Activated T-cell treated with anti-CD3 and anti-CD28 coated beads, Interleukin-2, amount 50 U/mL, for 72 hours (primary cell): ENCODE measurements at regions not wholly inside any gene's neighbourhood (a gene's known extent, or its start where the extent isn't known, plus 50 kb on each side); places are given as distances from the start of the nearest gene placed in this dataset.

Experiments
- ATAC-seq, 2 donors: fragments of 150-1000 bp; cut with Tn5 transposase; replicated peaks in 1 of 2; 2 replicates each; pipeline ENCODE4 v1.10.0; 2021; ENCODE audit warnings: moderate library complexity in 2 of 2, mild to moderate bottlenecking in 1 of 2
- DNase-seq, 2 donors: peaks; one replicate each; pipeline ENCODE4 v3.0.0; 2021 to 2022; ENCODE audit warnings: mixed read lengths in 1 of 2
- H3K27ac Mint-ChIP-seq: one replicate; pipeline ENCODE4 v1.8.0; 2022; ENCODE audit warnings: mild to moderate bottlenecking, moderate library complexity, mixed read lengths
- H3K27me3 Mint-ChIP-seq: one replicate; pipeline ENCODE4 v1.8.0; 2022; ENCODE audit warnings: low read depth, mixed read lengths
- H3K36me3 Mint-ChIP-seq, 2 donors: one replicate each; pipeline ENCODE4 v1.8.0; 2022; ENCODE audit warnings: mixed read lengths in 2 of 2, mild to moderate bottlenecking in 1 of 2; ENCODE audit not compliant: insufficient read depth in 2 of 2
- H3K4me1 Mint-ChIP-seq: one replicate; pipeline ENCODE4 v1.8.0; 2022; ENCODE audit warnings: low read depth, mixed read lengths
- H3K4me3 Mint-ChIP-seq, 2 donors: one replicate each; pipeline ENCODE4 v1.8.0; 2022; ENCODE audit warnings: mild to moderate bottlenecking in 2 of 2, mixed read lengths in 2 of 2, moderate library complexity in 2 of 2
- H3K9me3 Mint-ChIP-seq, 2 donors: one replicate each; pipeline ENCODE4 v1.8.0; 2022; ENCODE audit warnings: mixed read lengths in 2 of 2

DNA sequence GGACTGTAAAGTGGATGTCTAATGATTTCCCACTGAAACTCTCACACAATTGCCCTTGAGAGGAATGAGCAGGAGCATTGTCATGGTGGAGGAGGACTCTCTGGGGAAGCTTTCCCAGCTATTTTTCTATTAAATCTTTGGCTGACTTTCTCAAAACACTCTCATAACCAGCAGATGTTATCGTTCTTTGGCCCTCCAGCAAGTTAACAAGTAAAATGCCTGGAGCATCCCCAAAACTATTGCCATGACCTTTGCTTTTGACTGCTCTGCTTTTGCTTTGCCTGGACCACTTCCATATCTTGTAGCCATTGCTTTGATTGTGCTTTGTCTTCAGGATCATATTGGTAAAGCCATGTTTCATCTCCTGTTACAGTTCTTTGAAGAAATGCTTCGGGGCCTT lies 120.2 kb upstream of the PDE5A start:
- no peak overlapping the region for H3K4me3 Mint-ChIP-seq

DNA sequence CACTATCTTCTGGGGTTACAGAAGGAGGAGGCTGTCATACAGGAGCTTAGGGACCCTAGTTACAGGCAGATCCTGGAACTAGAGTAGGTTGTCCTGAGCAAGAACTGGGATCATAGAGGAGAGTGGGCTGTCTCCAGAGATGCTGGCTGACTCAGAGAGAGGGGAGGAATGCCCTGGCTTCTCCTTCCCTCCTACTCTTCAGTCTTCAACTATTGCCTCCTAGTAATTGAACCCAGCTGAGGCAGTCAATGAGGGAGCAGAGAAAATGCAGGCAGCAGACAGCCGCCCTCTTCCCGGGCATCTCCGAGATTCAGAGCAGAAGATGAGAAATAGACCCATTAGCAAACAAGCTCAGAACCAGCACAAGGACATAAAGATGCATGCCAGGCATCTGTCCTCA lies 118.3 kb upstream of the PDE5A start:
- no peaks in the 10 kb centered on the region for H3K36me3 Mint-ChIP-seq
- DNase-seq (no peak), ATAC-seq (no peak)
- no peaks in the 10 kb centered on the region for H3K9me3 Mint-ChIP-seq
- peaks cover 10% of the 10 kb centered on the region for H3K27me3 Mint-ChIP-seq
- H3K4me1 Mint-ChIP-seq, result no peaks in the 10 kb centered on the region
- H3K27ac Mint-ChIP-seq, result no peak overlapping the region
- no peak overlapping the region for H3K4me3 Mint-ChIP-seq

More for the DNA sequence above, 120.2 kb upstream of the PDE5A start:
- Mint-ChIP-seq H3K4me1 (no peaks in the 10 kb centered on the region), H3K36me3 (no peaks in the 10 kb centered on the region), H3K27me3 (peaks cover 10% of the 10 kb centered on the region), H3K27ac (no peak overlapping the region), H3K9me3 (no peaks in the 10 kb centered on the region)
- ATAC-seq, result no peak
- DNase-seq, result no peak

GRCh38 chr4:119745351-119745750 lies 116.7 kb upstream of the PDE5A start:
- H3K36me3 Mint-ChIP-seq, result no peaks in the 10 kb centered on the region
- no peak overlapping the region for H3K27ac Mint-ChIP-seq
- H3K4me3 Mint-ChIP-seq, result no peak overlapping the region
- H3K9me3 Mint-ChIP-seq, result no peaks in the 10 kb centered on the region
- ATAC-seq, result no peak
- H3K4me1 Mint-ChIP-seq, result no peaks in the 10 kb centered on the region
- no peak for DNase-seq
- H3K27me3 Mint-ChIP-seq, result peaks cover 10% of the 10 kb centered on the region

DNA sequence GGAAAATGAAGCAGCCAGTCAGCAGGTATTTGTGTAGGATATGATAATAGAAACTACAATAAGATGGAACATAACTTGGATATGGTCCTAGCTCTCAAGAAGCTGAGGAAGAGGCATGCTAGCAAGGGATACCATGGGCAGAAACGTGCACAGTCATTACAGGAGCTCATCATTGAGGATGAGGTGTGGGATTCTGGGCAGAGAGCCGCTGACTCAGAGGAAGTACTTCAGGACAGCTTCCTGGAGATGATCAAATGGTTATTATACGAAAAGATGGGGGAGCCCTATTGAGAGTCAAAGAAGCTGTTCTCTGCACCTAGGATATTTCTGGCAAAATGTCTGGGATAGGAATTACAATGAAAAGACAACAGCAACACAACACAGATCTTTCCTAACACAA lies 116.0 kb upstream of the PDE5A start:
- ATAC-seq (no peak), DNase-seq (no peak)
- Mint-ChIP-seq H3K4me1 (no peaks in the 10 kb centered on the region), H3K9me3 (no peaks in the 10 kb centered on the region), H3K27me3 (peaks cover 10% of the 10 kb centered on the region), H3K36me3 (no peaks in the 10 kb centered on the region), H3K4me3 (no peak overlapping the region), H3K27ac (no peak overlapping the region)

DNA sequence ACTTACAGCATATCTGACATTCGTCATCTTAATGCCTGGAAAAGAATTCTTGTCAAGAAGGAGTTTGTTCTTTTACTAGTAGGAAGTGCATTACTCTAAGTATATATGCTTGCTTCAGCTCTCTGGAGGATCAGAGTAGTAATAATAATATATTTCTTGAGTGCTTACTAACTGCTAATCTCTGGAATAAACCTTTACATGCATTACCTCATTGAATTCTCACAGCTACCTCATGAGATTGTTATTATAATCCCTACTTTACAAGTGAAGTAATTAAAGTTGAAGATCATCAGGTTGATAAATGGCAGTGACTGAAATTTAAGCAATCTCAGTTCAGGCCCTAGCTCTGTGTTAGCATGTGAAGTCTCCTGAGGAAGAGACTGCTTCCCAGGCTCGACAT lies 115.0 kb upstream of the PDE5A start:
- H3K27me3 Mint-ChIP-seq, result peaks cover 10% of the 10 kb centered on the region
- H3K9me3 Mint-ChIP-seq, result no peaks in the 10 kb centered on the region
- DNase-seq, result no peak
- no peaks in the 10 kb centered on the region for H3K36me3 Mint-ChIP-seq
- H3K27ac Mint-ChIP-seq, result no peak overlapping the region
- H3K4me3 Mint-ChIP-seq, result no peak overlapping the region
- H3K4me1 Mint-ChIP-seq, result no peaks in the 10 kb centered on the region
- ATAC-seq, result no peak

DNA sequence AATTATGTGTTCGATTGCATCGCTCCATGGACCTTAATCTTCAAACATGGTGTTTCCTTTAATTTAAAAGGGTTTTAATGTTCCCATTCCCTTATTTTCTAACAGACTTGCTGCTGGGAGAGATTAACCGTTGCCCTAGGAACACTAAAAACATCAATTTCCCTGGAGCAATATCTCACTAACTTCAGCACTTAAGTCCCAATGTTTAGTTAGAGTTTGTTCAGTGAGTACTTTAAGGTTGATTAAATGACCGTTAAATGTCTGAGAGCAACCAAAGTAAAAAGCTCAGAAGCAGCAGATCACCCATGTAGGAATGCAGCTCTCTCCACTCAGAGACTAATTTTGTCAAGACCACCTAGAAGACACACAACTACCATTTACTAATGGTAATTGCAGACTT lies 111.2 kb upstream of the PDE5A start:
- Mint-ChIP-seq H3K4me1 (no peaks in the 10 kb centered on the region), H3K36me3 (no peaks in the 10 kb centered on the region), H3K4me3 (no peak overlapping the region), H3K27me3 (peaks cover 8% of the 10 kb centered on the region), H3K27ac (no peak overlapping the region), H3K9me3 (no peaks in the 10 kb centered on the region)
- ATAC-seq (no peak), DNase-seq (no peak)

DNA sequence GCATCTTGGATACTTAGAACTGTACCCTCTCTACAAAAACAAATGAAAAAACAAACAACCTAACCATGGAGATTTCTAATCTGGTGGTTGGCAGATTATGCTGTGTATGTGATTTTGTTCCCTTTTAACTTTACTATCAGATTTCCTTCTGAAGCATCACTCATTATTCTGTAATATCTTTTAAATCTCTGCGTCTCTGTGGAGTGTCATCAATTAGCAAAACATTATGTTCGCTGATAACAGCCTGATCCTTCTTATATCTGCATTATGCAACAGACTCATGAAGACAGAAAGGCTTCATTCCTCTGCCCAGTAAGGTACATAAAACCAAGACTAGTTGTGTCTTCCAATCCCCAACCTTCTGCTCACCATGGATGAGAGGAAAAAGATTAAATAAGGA lies 110.3 kb upstream of the PDE5A start:
- no peaks in the 10 kb centered on the region for H3K9me3 Mint-ChIP-seq
- H3K27ac Mint-ChIP-seq, result no peak overlapping the region
- H3K4me3 Mint-ChIP-seq, result no peak overlapping the region
- no peak for DNase-seq
- no peaks in the 10 kb centered on the region for H3K36me3 Mint-ChIP-seq
- no peaks in the 10 kb centered on the region for H3K4me1 Mint-ChIP-seq
- H3K27me3 Mint-ChIP-seq, result peaks cover 4% of the 10 kb centered on the region
- ATAC-seq, result no peak

GRCh38 chr4:119736559-119736958 lies 108.0 kb upstream of the PDE5A start:
- peaks cover 0 to 1% of the 10 kb centered on the region in 2 donors for H3K9me3 Mint-ChIP-seq
- no peak overlapping the region for H3K4me3 Mint-ChIP-seq
- peaks cover 4% of the 10 kb centered on the region for H3K27me3 Mint-ChIP-seq
- H3K4me1 Mint-ChIP-seq, result no peaks in the 10 kb centered on the region
- DNase-seq, result no peak
- H3K27ac Mint-ChIP-seq, result no peak overlapping the region
- no peaks in the 10 kb centered on the region for H3K36me3 Mint-ChIP-seq
- ATAC-seq, result no peak

DNA sequence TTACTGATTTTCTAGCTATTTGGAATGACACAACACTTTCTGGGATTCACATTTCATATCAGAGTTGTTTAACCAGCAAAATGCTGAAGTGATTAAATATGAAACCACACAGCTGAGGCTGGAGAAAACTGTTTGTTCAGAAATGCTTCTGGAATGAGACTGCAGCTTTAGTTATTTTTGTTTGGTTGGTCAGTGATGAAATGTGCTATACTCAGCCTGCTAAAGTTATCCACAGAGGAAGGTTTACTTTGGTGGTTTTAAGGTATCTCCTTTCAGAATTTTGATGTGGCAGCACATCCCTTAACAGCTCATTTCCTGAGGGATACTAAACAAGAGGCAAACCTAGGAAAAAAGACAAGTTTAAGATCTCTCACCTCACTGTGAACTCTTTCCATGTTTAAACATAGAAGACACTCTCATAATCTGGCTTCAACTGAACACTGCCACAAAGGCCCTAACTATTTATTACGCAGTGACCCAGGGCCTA lies 106.6 kb upstream of the PDE5A start:
- ATAC-seq (no peak), DNase-seq (no peak)
- H3K36me3 Mint-ChIP-seq, result no peaks in the 10 kb centered on the region
- H3K4me3 Mint-ChIP-seq, result no peak overlapping the region
- H3K9me3 Mint-ChIP-seq, result peaks cover 0 to 1% of the 10 kb centered on the region in 2 donors
- H3K27me3 Mint-ChIP-seq, result peaks cover 4% of the 10 kb centered on the region
- no peak overlapping the region for H3K27ac Mint-ChIP-seq
- no peaks in the 10 kb centered on the region for H3K4me1 Mint-ChIP-seq

DNA sequence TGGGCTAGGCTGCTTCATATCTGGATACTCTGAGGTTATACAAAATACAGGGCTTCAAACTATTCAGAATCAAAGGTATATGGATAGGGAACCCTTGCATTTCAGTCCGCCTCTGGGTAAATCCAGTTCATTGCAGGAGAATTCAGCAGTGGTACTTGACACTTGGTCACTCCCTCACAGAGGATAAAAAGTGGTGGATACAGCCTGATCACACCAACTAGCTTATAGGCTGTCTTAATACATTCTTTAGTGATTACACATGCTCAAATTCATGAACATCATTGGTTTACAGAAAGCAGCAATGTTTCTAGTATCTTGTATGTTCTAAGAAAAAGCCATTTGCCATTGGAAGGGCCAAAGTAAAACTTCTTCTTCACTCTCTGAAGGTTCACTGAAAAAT lies 104.8 kb upstream of the PDE5A start:
- Mint-ChIP-seq H3K27me3 (peaks cover 10% of the 10 kb centered on the region), H3K27ac (no peak overlapping the region), H3K4me1 (no peaks in the 10 kb centered on the region), H3K4me3 (no peak overlapping the region), H3K36me3 (no peaks in the 10 kb centered on the region), H3K9me3 (peaks cover 0 to 4% of the 10 kb centered on the region in 2 donors)
- DNase-seq (no peak), ATAC-seq (no peak)

DNA sequence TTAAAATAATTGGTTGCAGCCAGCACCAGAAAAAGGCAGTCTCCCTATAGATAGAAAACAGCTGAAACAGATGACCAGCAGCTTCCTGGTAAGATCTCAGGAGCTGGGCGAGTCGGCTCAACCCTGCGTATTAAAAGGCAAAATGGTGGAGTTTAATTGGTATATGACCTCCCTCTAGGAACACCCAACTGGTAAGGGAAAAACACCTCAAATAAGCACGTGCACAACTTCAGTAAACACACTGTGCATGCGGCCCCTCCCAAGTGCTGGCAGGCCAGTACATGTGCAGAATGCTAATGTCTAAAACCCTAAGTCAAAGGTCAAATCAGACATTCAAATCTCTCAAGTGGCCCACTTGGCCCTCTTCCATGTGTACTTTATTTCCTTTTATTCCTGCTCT lies 103.2 kb upstream of the PDE5A start:
- peaks cover 10% of the 10 kb centered on the region for H3K27me3 Mint-ChIP-seq
- ATAC-seq (no peak), DNase-seq (no peak)
- H3K9me3 Mint-ChIP-seq, result peaks cover 0 to 4% of the 10 kb centered on the region in 2 donors
- no peak overlapping the region for H3K27ac Mint-ChIP-seq
- no peaks in the 10 kb centered on the region for H3K36me3 Mint-ChIP-seq
- no peaks in the 10 kb centered on the region for H3K4me1 Mint-ChIP-seq
- H3K4me3 Mint-ChIP-seq, result no peak overlapping the region

DNA sequence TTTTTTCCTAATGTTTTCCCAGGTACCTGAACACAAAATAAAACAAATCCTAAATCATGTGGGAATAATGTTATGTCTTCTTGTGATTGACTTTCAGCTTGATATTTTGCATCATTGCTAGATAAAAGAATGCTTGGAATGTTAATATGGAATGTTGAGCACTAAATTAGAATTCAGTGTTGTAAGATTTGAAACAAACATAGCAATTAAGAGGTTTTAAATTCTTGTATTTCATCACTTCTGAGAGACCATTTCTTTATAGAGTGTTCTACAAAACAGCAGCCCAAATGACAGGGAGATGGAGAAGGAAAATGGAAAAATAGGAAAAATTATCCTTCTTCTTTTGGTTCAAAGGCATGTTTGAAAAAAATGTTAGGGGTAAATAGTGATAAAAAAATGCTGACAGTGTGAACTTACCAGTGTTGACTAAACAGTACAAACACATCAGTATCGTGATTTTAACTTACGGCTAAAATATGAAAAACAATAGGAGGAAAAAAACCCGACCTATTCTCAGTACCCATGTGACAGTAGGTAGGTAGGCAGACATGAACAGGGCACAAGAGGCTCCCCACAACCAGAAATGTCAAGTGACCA lies 102.6 kb upstream of the PDE5A start:
- Mint-ChIP-seq H3K36me3 (no peaks in the 10 kb centered on the region), H3K27me3 (peaks cover 10% of the 10 kb centered on the region), H3K4me3 (no peak overlapping the region), H3K4me1 (no peaks in the 10 kb centered on the region), H3K27ac (peak overlapping the region; percentile 33), H3K9me3 (peaks cover 0 to 4% of the 10 kb centered on the region in 2 donors)
- DNase-seq (no peak), ATAC-seq (no peak)

DNA sequence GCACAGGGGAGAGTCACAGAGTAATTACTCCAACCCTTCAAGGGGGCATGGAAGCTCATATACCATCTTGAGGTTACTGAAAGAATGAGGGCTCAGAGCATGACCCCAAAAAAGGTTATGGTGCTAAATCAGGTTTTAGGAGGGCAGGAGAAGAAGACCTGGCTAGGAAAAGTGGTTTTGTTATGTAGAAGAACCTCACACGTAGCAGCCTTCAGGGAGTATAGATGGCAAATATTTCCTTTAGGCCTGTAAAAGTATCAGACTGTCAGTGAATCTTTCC lies 102.0 kb upstream of the PDE5A start:
- ATAC-seq, result no peak
- Mint-ChIP-seq H3K27ac (no peak overlapping the region), H3K36me3 (no peaks in the 10 kb centered on the region), H3K9me3 (peaks cover 0 to 4% of the 10 kb centered on the region in 2 donors), H3K27me3 (peaks cover 10% of the 10 kb centered on the region), H3K4me3 (no peak overlapping the region), H3K4me1 (no peaks in the 10 kb centered on the region)
- DNase-seq, result no peak

DNA sequence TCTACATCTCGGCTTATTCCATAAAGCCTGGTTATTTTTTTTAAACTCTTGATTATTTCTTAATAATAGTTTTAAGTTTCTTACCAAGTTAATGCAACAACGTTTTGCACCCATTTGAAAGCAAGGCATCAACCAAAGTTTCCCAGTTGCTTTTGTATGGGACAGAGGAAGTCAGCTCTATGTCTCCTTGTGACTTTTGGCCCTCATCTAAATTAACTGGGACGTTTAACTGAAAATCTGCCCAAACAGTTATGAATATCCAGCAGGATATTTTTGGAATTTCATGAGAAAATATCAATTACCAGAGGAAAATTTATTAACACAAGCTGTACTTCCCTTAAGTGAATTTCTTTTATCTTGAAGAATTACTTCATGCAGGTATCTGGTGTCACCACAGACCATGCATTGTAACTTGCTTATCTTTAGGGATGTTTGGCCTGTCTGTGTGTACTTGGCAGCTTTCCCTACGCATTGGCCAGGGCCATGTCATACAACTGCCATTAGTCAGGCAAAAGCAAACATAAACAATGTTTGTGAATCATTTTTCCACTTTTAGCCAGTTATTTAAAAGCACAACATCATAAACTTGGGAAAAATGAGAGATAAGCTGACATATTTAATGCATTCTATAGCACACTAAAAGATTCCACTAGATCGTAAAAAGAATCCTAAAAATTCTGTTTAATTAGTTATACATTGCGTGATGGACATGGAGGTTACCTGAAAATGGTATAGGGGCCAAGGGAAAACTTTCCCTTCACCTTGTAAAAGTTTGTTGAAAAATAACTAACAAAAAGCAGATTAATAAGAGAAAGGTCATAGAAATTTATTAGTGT lies 101.4 kb upstream of the PDE5A start:
- H3K9me3 Mint-ChIP-seq, result peaks cover 0 to 4% of the 10 kb centered on the region in 2 donors
- no peak overlapping the region for H3K27ac Mint-ChIP-seq
- ATAC-seq (no peak), DNase-seq (no peak)
- no peak overlapping the region for H3K4me3 Mint-ChIP-seq
- H3K27me3 Mint-ChIP-seq, result peaks cover 10% of the 10 kb centered on the region
- H3K36me3 Mint-ChIP-seq, result no peaks in the 10 kb centered on the region
- H3K4me1 Mint-ChIP-seq, result no peaks in the 10 kb centered on the region
